Ishikawa (cell line): ENCODE measurements at regions not wholly inside any gene's neighbourhood (a gene's known extent, or its start where the extent isn't known, plus 50 kb on each side); places are given as distances from the start of the nearest gene placed in this dataset.

Source experiments
- CEBPB ChIP-seq: IDR thresholded peaks from 2 replicates; pipeline ENCODE4 v1.6.1; 2012
- CREB1 ChIP-seq: IDR thresholded peaks from 2 replicates; pipeline ENCODE4 v1.6.1; 2012; ENCODE audit warnings: low read depth
- EGR1 ChIP-seq: IDR thresholded peaks from 2 replicates; pipeline ENCODE4 v1.6.1; 2012
- EP300 ChIP-seq: IDR thresholded peaks from 2 replicates; pipeline ENCODE4 v1.6.1; 2012; ENCODE audit warnings: borderline replicate concordance
- FOXM1 ChIP-seq: IDR thresholded peaks from 2 replicates; pipeline ENCODE4 v1.6.1; 2012; ENCODE audit warnings: low read depth, borderline replicate concordance
- NFIC ChIP-seq: IDR thresholded peaks from 2 replicates; pipeline ENCODE4 v1.6.1; 2012
- RAD21 ChIP-seq: IDR thresholded peaks from 2 replicates; pipeline ENCODE4 v1.6.1; 2012; ENCODE audit warnings: low read depth
- TAF1 ChIP-seq: IDR thresholded peaks from 2 replicates; pipeline ENCODE4 v1.6.1; 2012; ENCODE audit warnings: low read depth, mild to moderate bottlenecking
- TCF12 ChIP-seq: IDR thresholded peaks from 2 replicates; pipeline ENCODE4 v1.6.1; 2012; ENCODE audit warnings: low read depth
- TEAD4 ChIP-seq: IDR thresholded peaks from 2 replicates; pipeline ENCODE4 v1.6.1; 2012
- YY1 ChIP-seq: IDR thresholded peaks from 2 replicates; pipeline ENCODE4 v1.6.1; 2012; ENCODE audit warnings: low read depth
- ZBTB7A ChIP-seq: IDR thresholded peaks from 2 replicates; pipeline ENCODE4 v1.6.1; 2012; ENCODE audit warnings: low read depth
- TF ChIP-seq, protein P1 (sequence below): IDR thresholded peaks from 2 replicates; pipeline ENCODE4 v1.6.1; 2012
- TF ChIP-seq, protein P2 (sequence below): IDR thresholded peaks from 2 replicates; pipeline ENCODE4 v1.6.1; 2012
- TF ChIP-seq, protein P3 (sequence below): IDR thresholded peaks from 2 replicates; pipeline ENCODE4 v1.6.1; 2012; ENCODE audit warnings: low read depth, mild to moderate bottlenecking

DNA sequence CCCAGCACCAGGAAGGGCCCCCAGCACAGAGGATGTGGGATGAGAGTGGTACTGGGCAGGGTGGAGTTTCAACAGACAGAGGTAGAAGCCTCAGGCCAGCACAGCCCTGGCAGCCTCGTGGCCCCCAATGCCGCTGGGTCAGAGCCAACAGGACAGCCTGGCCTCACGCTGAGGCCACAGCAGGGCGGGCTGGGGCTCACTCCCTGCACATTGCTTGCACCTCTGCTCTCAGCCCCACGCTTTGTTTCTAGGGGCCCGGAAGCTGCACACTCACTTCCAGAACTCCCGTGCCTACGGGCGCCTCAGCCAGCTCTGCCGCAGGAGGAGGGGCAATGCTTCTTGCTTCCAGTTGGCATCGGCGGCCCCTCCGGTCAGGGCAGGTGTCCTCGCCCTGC lies 72.9 kb downstream of the SIK1 start:
- TF ChIP-seq TAF1 = no peak
- no peak for TF ChIP-seq FOXM1
- TF ChIP-seq RAD21 = no peak
- no peak for TF ChIP-seq EP300
- TF ChIP-seq EGR1 = no peak

DNA sequence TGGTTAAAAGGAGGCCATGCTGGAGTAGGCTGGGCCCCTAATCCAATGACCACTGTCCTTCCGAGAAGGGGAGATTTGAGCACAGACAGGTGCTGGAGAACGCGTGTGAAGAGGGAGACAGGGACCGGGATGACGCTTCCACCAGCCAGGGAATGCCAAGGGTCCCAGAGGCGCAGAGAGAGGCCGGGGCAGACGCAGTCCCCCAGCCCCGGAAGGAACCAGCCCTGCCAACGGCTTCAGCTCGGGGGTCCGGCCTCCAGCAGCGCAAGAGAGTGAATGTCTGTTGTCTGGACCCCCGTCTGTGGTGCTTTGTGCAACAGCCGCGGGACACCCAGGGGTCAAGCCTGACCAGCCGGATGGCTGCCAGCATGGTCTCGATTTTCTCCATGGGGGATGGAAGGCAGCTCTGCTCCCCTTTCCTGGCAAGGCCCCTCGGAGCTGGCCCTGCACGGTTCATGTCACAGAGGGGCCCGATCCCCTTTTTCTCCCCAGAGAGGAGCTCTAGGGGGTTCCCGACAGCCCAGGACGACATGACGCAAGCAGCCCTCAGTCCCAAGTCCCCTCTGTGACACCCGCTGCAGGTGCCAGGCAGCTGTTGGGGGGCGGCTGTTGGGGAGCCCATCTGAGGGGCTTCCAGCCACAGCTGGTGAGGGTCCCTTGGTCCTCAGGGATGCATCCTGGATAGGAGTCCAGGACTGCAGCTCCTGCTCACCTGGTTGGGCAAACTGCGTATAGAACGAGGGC lies 73.5 kb downstream of the SIK1 start:
- no peak for TF ChIP-seq TCF12
- no peak for TF ChIP-seq NFIC
- TF ChIP-seq YY1 = no peak

DNA sequence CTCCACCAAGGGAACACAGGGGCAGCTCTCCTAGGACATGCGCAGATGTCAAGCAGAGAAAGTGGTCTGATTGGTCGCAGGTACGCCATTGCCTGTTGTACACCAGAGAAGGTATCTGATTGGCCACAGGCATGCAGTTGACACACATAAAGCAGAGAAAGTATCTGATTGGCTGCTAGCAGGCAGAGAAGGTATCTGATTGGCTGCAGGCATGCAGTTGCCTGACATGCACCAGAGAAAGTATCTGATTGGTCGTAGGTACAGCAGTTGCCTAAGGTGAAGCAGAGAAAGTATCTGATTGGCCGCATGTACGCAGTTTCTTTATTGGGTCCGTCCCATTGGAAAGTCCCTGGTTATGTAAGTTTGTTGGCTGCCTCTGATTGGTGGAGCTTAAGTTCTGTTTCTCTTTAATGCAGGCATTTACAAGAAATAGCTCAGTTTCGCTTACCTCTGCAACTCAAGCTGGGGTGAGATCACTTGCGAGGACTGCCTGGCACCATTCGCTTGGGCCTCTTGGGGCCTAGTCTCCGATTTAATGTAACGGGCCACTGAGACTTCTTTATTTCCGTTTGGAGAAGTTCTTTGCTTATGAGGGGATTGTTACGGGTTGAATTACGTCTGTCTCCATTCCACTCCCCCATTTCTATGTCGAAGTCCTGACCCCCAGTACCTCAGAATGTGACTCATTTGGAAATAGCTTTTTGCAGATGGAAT lies 74.2 kb downstream of the SIK1 start:
- TF ChIP-seq TEAD4 (no peak), ZBTB7A (no peak), RAD21 (no peak), FOXM1 (no peak), TCF12 (no peak), EGR1 (no peak), EP300 (no peak), CEBPB (no peak), TAF1 (no peak), CREB1 (no peak), YY1 (no peak)
- TF ChIP-seq, protein P1, sequence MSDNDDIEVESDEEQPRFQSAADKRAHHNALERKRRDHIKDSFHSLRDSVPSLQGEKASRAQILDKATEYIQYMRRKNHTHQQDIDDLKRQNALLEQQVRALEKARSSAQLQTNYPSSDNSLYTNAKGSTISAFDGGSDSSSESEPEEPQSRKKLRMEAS = no peak
- TF ChIP-seq, protein P2, sequence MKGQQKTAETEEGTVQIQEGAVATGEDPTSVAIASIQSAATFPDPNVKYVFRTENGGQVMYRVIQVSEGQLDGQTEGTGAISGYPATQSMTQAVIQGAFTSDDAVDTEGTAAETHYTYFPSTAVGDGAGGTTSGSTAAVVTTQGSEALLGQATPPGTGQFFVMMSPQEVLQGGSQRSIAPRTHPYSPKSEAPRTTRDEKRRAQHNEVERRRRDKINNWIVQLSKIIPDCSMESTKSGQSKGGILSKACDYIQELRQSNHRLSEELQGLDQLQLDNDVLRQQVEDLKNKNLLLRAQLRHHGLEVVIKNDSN = no peak

DNA sequence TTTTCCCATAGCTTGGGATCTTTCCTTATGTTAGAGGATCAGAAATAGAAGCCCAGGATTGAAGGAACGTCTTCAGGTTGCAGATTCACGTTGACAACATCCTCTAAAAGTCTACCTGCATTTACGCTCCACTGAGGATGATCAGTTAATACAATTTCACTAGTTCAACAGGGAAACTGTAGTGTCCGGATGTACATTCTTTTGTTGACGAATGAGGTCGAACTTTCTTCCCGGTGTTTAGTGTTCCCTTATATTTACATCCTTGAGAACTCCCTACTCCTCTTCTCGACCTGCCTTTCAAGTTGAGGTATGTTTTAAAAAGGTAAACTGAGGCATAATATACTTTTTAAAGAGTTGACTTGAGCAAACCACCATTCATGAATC lies 74.8 kb downstream of the SIK1 start:
- no peak for TF ChIP-seq TEAD4
- TF ChIP-seq, protein P3, sequence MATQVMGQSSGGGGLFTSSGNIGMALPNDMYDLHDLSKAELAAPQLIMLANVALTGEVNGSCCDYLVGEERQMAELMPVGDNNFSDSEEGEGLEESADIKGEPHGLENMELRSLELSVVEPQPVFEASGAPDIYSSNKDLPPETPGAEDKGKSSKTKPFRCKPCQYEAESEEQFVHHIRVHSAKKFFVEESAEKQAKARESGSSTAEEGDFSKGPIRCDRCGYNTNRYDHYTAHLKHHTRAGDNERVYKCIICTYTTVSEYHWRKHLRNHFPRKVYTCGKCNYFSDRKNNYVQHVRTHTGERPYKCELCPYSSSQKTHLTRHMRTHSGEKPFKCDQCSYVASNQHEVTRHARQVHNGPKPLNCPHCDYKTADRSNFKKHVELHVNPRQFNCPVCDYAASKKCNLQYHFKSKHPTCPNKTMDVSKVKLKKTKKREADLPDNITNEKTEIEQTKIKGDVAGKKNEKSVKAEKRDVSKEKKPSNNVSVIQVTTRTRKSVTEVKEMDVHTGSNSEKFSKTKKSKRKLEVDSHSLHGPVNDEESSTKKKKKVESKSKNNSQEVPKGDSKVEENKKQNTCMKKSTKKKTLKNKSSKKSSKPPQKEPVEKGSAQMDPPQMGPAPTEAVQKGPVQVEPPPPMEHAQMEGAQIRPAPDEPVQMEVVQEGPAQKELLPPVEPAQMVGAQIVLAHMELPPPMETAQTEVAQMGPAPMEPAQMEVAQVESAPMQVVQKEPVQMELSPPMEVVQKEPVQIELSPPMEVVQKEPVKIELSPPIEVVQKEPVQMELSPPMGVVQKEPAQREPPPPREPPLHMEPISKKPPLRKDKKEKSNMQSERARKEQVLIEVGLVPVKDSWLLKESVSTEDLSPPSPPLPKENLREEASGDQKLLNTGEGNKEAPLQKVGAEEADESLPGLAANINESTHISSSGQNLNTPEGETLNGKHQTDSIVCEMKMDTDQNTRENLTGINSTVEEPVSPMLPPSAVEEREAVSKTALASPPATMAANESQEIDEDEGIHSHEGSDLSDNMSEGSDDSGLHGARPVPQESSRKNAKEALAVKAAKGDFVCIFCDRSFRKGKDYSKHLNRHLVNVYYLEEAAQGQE = no peak
- no peak for TF ChIP-seq CREB1

DNA sequence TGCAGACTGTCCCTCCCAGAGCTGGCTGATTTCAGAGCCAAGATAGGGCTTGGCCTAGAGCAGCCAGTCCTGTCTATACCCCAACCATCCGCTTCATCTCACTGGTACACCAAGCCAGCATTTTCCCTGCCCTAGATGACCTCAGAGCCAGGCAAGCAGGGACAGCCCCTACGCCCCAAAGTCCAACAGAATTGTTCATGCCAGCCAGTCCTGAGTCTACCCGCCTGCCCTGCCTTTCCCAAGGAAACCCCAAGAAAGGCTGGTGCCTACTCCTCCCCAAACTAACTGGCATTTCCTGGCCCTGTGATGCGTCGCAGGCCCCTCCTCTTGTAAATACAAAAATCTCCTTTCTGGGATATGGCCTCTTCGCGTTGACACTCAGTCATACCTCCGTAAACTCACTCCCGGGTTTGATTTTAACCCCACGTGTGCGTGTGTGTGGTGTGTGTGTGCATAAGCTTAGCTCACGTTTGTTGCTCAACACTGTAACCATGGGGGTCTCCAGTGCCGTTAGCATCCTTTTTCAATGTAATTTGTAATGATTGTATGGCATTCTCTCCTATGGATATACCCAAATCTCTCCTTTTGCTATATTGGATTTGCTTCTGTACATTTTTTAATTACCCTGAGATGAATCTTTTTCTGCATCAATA lies 75.3 kb downstream of the SIK1 start:
- TF ChIP-seq TAF1 = no peak
- TF ChIP-seq CREB1 = no peak
- no peak for TF ChIP-seq CEBPB
- no peak for TF ChIP-seq TEAD4
- TF ChIP-seq TCF12 = no peak
- TF ChIP-seq RAD21 = no peak
- TF ChIP-seq, protein P1 = no peak
- TF ChIP-seq EGR1 = no peak
- TF ChIP-seq ZBTB7A = no peak
- no peak for TF ChIP-seq EP300
- TF ChIP-seq, protein P2 = no peak
- no peak for TF ChIP-seq FOXM1
- TF ChIP-seq NFIC = no peak
- TF ChIP-seq, protein P3 = no peak
- no peak for TF ChIP-seq YY1

DNA sequence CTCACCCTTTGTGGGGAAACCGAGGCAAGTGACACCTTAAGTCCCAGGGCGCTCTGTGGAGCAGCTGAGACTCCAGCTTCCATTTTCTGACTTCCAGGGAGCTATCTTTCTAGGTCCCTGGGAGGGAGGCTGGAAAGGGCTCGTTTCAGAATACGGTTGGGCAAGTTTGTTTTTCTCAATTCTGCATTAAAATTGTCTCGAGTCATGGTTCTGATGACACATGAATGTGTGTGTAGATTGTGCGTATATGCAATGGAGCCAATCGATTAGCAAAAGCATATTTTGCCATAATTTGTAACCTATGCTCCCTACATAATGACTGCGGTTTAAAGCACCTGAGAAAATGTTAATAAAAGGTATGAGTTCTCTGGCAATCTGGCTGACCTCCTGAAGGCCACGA lies 77.3 kb downstream of the SIK1 start:
- TF ChIP-seq NFIC = no peak
- TF ChIP-seq CEBPB = no peak
- no peak for TF ChIP-seq EP300
- no peak for TF ChIP-seq CREB1
- TF ChIP-seq, protein P3 = no peak
- TF ChIP-seq, protein P2 = no peak
- TF ChIP-seq, protein P1 = no peak
- TF ChIP-seq FOXM1 = no peak
- no peak for TF ChIP-seq ZBTB7A
